SK-N-SH (cell line): ENCODE measurements at regions not wholly inside any gene's neighbourhood (a gene's known extent, or its start where the extent isn't known, plus 50 kb on each side); places are given as distances from the start of the nearest gene placed in this dataset.

Source experiments
- CTCF ChIA-PET: fragments of 300-600, 350-600 bp; formaldehyde crosslinking; extraction: SDS; loops from one replicate; lab custom pipeline; 2021; lab: Yijun Ruan, JAX
- POLR2A ChIA-PET: fragments of 350-600 bp; sonication (Branson Sonifier 250); formaldehyde crosslinking; extraction: SDS; loops from one replicate; lab custom pipeline; 2020; ENCODE audit warnings: antibody characterized with exemption, inconsistent platforms; lab: Yijun Ruan, JAX
- DNase-seq: peaks from one replicate; pipeline ENCODE4 v3.0.0; 2012
- H2AFZ ChIP-seq: fragments of 200-600 bp; sonication (generic); 2 replicates; pipeline ENCODE4 v1.8.1; 2016; ENCODE audit warnings: antibody characterized with exemption, mild to moderate bottlenecking, low read depth
- H3F3A ChIP-seq: fragments of 200-600 bp; sonication (generic); replicated peaks from 2 replicates; pipeline ENCODE3; 2016; ENCODE audit warnings: antibody characterized with exemption, mild to moderate bottlenecking; ENCODE audit not compliant: insufficient read depth
- H3K27ac ChIP-seq, 2 experiments: fragments of 200-500 bp in 1 of 2; fragments of 200-600 bp in 1 of 2; sonication (Bioruptor generic) in 1 of 2; sonication (generic), shearing (Covaris generic) in 1 of 2; 2 replicates each; pipeline versions ENCODE4 v1.5.1 to v1.6.1; 2014 to 2016; ENCODE audit warnings: low read depth in 2 of 2, inconsistent platforms in 1 of 2, low read length in 1 of 2, mild to moderate bottlenecking in 1 of 2, mixed read lengths in 1 of 2
- H3K27me3 ChIP-seq: fragments of 200-600 bp; sonication (generic), shearing (Covaris generic); 2 replicates; pipeline ENCODE4 v1.6.1; 2016; ENCODE audit warnings: mixed run types; ENCODE audit not compliant: insufficient read depth
- H3K36me3 ChIP-seq, 2 experiments: fragments of 200-500 bp in 1 of 2; fragments of 200-600 bp in 1 of 2; sonication (Bioruptor generic) in 1 of 2; sonication (generic) in 1 of 2; replicated peaks in 1 of 2; 2 replicates each; pipeline versions ENCODE3 to v1.5.1; 2014 to 2016; ENCODE audit warnings: low read length in 1 of 2, mild to moderate bottlenecking in 1 of 2; ENCODE audit not compliant: insufficient read depth in 2 of 2, control insufficient read depth in 1 of 2
- H3K4me1 ChIP-seq, 2 experiments: fragments of 200-500 bp in 1 of 2; fragments of 200-600 bp in 1 of 2; sonication (Bioruptor generic) in 1 of 2; sonication (generic), shearing (Covaris generic) in 1 of 2; 2 replicates each; pipeline versions ENCODE4 v1.5.1 to v1.6.1; 2014 to 2016; ENCODE audit warnings: low read depth in 1 of 2, low read length in 1 of 2, mixed run types in 1 of 2; ENCODE audit not compliant: insufficient read depth in 2 of 2, control insufficient read depth in 1 of 2
- H3K4me2 ChIP-seq: fragments of 200-600 bp; sonication (generic), shearing (Covaris generic); 2 replicates; pipeline ENCODE4 v1.6.1; 2017; ENCODE audit warnings: mixed run types
- H3K4me3 ChIP-seq, 2 experiments: fragments of 200-500 bp in 1 of 2; fragments of 200-600 bp in 1 of 2; sonication (Bioruptor generic) in 1 of 2; sonication (generic), shearing (Covaris generic) in 1 of 2; 2 replicates each; pipeline versions ENCODE4 v1.5.1 to v1.8.1; 2014 to 2016; ENCODE audit warnings: low read depth in 2 of 2, inconsistent platforms in 1 of 2, low read length in 1 of 2, mild to moderate bottlenecking in 1 of 2, mixed read lengths in 1 of 2, moderate library complexity in 1 of 2
- H3K79me2 ChIP-seq: fragments of 200-600 bp; sonication (generic); 2 replicates; pipeline ENCODE4 v1.8.1; 2017; ENCODE audit warnings: mild to moderate bottlenecking; ENCODE audit not compliant: insufficient read depth
- H3K9ac ChIP-seq: fragments of 200-600 bp; sonication (generic); 2 replicates; pipeline ENCODE4 v1.6.1; 2017; ENCODE audit warnings: mixed run types
- H3K9me2 ChIP-seq: fragments of 200-600 bp; sonication (generic); 2 replicates; pipeline ENCODE4 v1.6.1; 2017; ENCODE audit warnings: mixed run types
- H3K9me3 ChIP-seq: fragments of 200-600 bp; sonication (generic); 2 replicates; pipeline ENCODE4 v1.6.1; 2017; ENCODE audit warnings: mixed run types, mild to moderate bottlenecking, moderate library complexity
- H4K20me1 ChIP-seq: fragments of 200-600 bp; sonication (generic); 2 replicates; pipeline ENCODE4 v1.6.1; 2017; ENCODE audit warnings: mild to moderate bottlenecking, mixed run types; ENCODE audit not compliant: insufficient read depth
- EP300 ChIP-seq, 2 experiments: IDR thresholded peaks; 2 replicates each; pipeline versions ENCODE4 v1.4.0 to v1.6.1; 2012; ENCODE audit warnings: borderline replicate concordance in 1 of 2, low read depth in 1 of 2, low read length in 1 of 2
- GATA2 ChIP-seq: sonication (generic); formaldehyde crosslinking; IDR thresholded peaks from 2 replicates; pipeline ENCODE4 v1.5.0; 2020; ENCODE audit warnings: mild to moderate bottlenecking, missing genetic modification reagents
- MEF2A ChIP-seq: IDR thresholded peaks from 2 replicates; pipeline ENCODE4 v1.4.0; 2012; ENCODE audit warnings: low read depth, borderline replicate concordance
- MXI1 ChIP-seq: IDR thresholded peaks from 2 replicates; pipeline ENCODE4 v1.6.1; 2012; ENCODE audit warnings: mild to moderate bottlenecking, low read depth, low read length, improper control_type of control experiment
- NFIC ChIP-seq: IDR thresholded peaks from 2 replicates; pipeline ENCODE4 v1.4.0; 2012; ENCODE audit warnings: borderline replicate concordance
- PBX3 ChIP-seq: IDR thresholded peaks from 2 replicates; pipeline ENCODE4; 2012
- POLR2AphosphoS5 ChIP-seq: IDR thresholded peaks from 2 replicates; pipeline ENCODE4 v1.6.1; 2012; ENCODE audit warnings: low read depth, low read length
- REST ChIP-seq: IDR thresholded peaks from 2 replicates; pipeline ENCODE4 v1.6.1; 2012; ENCODE audit warnings: mild to moderate bottlenecking, low read depth, low read length, moderate library complexity
- RFX5 ChIP-seq: IDR thresholded peaks from 2 replicates; pipeline ENCODE4 v1.6.1; 2012; ENCODE audit warnings: mild to moderate bottlenecking, improper control_type of control experiment, low read length
- TCF12 ChIP-seq: IDR thresholded peaks from 2 replicates; pipeline ENCODE4 v1.4.0; 2012
- TEAD4 ChIP-seq: IDR thresholded peaks from 2 replicates; pipeline ENCODE4 v1.4.0; 2012; ENCODE audit warnings: mild to moderate bottlenecking, borderline replicate concordance; ENCODE audit not compliant: insufficient read depth
- WGBS: methylation state at CpG from one replicate; pipeline ENCODE4 v1.1.6; 2017; ENCODE audit warnings: low lambda C conversion rate; 5-methylcytosine and 5-hydroxymethylcytosine counted together
- TF ChIP-seq, protein P1 (sequence below): IDR thresholded peaks from 2 replicates; pipeline ENCODE4 v1.4.0; 2012; ENCODE audit warnings: low read depth
- TF ChIP-seq, protein P2 (sequence below): fragments of 150-350 bp; IDR thresholded peaks from 2 replicates; pipeline ENCODE4 v1.6.1; 2017; ENCODE audit warnings: antibody characterized with exemption, low read length, low read depth, borderline replicate concordance
- TF ChIP-seq, protein P3 (sequence below): fragments of 150-350 bp; IDR thresholded peaks from 2 replicates; pipeline ENCODE4 v1.6.1; 2016; ENCODE audit warnings: mild to moderate bottlenecking, low read depth, low read length

- CTCF ChIA-PET = no interaction called here
- peak overlapping the region in 1 of 2 experiments; percentile 16; a peak in 1 of 4 replicates for H3K27ac ChIP-seq
- DNase-seq = peak; percentile 3
Observed at GRCh38 chr21:27513016-27513415, 546.1 kb upstream of the ADAMTS5 start.

More at GRCh38 chr21:27513016-27513415, 546.1 kb upstream of the ADAMTS5 start:
- Histone ChIP-seq H3K9me3 (peaks cover 3% of the 10 kb centered on the region; the same call in 1 of the 2 replicates), H3K79me2 (no peaks in the 10 kb centered on the region), H3K4me3 (no peak overlapping the region), H3K9me2 (no peaks in the 10 kb centered on the region), H3K36me3 (no peaks in the 10 kb centered on the region), H3F3A (no peaks in the 10 kb centered on the region), H3K4me2 (no peak overlapping the region), H2AFZ (no peak overlapping the region), H4K20me1 (no peaks in the 10 kb centered on the region), H3K27me3 (no peaks in the 10 kb centered on the region), H3K9ac (no peak overlapping the region), H3K4me1 (peaks cover 0 to 12% of the 10 kb centered on the region in 2 experiments; a peak in 3 of 4 replicates)
- WGBS = 25% methylated on average over 1 of the region's 1 CpG
- TF ChIP-seq TEAD4 (no peak), TCF12 (peak; percentile 17; the same call in 1 of the 2 replicates), EP300 (IDR thresholded peaks at IDR 0.05; ENCODE audit: borderline replicate concordance in 1 of 2, low read depth in 1 of 2, low read length in 1 of 2) (peak in 1 of 2 experiments; percentile 16; a peak in 1 of 4 replicates), RFX5 (peak; percentile 83), GATA2 (CRISPR knock-in tag) (no peak), MEF2A (no peak), MXI1 (no peak), POLR2AphosphoS5 (no peak), NFIC (no peak), PBX3 (peak; percentile 17; the same call in 1 of the 2 replicates), REST (no peak)
- TF ChIP-seq, protein P1, sequence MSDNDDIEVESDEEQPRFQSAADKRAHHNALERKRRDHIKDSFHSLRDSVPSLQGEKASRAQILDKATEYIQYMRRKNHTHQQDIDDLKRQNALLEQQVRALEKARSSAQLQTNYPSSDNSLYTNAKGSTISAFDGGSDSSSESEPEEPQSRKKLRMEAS = no peak
- TF ChIP-seq, protein P2, sequence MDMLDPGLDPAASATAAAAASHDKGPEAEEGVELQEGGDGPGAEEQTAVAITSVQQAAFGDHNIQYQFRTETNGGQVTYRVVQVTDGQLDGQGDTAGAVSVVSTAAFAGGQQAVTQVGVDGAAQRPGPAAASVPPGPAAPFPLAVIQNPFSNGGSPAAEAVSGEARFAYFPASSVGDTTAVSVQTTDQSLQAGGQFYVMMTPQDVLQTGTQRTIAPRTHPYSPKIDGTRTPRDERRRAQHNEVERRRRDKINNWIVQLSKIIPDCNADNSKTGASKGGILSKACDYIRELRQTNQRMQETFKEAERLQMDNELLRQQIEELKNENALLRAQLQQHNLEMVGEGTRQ = no peak
- TF ChIP-seq, protein P3, sequence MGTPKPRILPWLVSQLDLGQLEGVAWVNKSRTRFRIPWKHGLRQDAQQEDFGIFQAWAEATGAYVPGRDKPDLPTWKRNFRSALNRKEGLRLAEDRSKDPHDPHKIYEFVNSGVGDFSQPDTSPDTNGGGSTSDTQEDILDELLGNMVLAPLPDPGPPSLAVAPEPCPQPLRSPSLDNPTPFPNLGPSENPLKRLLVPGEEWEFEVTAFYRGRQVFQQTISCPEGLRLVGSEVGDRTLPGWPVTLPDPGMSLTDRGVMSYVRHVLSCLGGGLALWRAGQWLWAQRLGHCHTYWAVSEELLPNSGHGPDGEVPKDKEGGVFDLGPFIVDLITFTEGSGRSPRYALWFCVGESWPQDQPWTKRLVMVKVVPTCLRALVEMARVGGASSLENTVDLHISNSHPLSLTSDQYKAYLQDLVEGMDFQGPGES = no peak
- POLR2A ChIA-PET = no interaction called here
